Endothelial cell of umbilical vein (primary cell): ENCODE measurements at regions not wholly inside any gene's neighbourhood (a gene's known extent, or its start where the extent isn't known, plus 50 kb on each side); places are given as distances from the start of the nearest gene placed in this dataset.
A peak's percentile ranks its signal among the peaks of the same experiment; 100 is the strongest.

Experiments used
- BruUV-seq: library from RNA; stranded (reverse); fragments of 400-500 nt; replicated peaks from 2 replicates; lab custom pipeline; 2021; lab: Mats Ljungman, UMichigan
- CTCF ChIA-PET: fragments of 300-600, 350-600 bp; sonication (Branson Sonifier 250); formaldehyde crosslinking; loops from one replicate; lab custom pipeline; 2021; ENCODE audit warnings: antibody characterized with exemption, inconsistent platforms; lab: Charles Lee
- POLR2A ChIA-PET: fragments of 300-600, 350-600 bp; sonication (Branson Sonifier 250); formaldehyde crosslinking; loops from one replicate; lab custom pipeline; 2021; ENCODE audit warnings: antibody characterized with exemption, inconsistent platforms; lab: Charles Lee
- DNase-seq: peaks from one replicate; pipeline ENCODE4 v3.0.0-alpha.2; 2011; ENCODE audit warnings: low read depth, low spot score
- FAIRE-seq: peaks from 2 replicates; lab custom pipeline; 2011; peaks lifted over from hg19 to GRCh38; lab: Jason Lieb, UNC
- H2AFZ ChIP-seq: 2 replicates; pipeline ENCODE4 v1.6.0; 2012; ENCODE audit warnings: low read depth, low read length, control low read depth, inconsistent platforms
- H3K27ac ChIP-seq: 2 replicates; pipeline ENCODE4 v1.5.1; 2011; ENCODE audit warnings: low read depth, mild to moderate bottlenecking, control low read depth, low read length, moderate library complexity; ENCODE audit not compliant: insufficient read depth
- H3K27me3 ChIP-seq, 2 experiments: 2 replicates each; pipeline versions ENCODE4 v1.6.0 to v1.6.1; 2011; ENCODE audit warnings: low read length in 2 of 2, mixed read lengths in 1 of 2; ENCODE audit not compliant: control insufficient read depth in 2 of 2, insufficient read depth in 2 of 2
- H3K36me3 ChIP-seq, 2 experiments: 2 replicates in 1 of 2; 3 replicates in 1 of 2; pipeline ENCODE4 v1.5.1; 2011; ENCODE audit warnings: low read length in 2 of 2, mild to moderate bottlenecking in 1 of 2, moderate library complexity in 1 of 2; ENCODE audit not compliant: control insufficient read depth in 2 of 2, insufficient read depth in 2 of 2; ENCODE audit errors: extremely low read depth in 1 of 2
- H3K4me1 ChIP-seq: 3 replicates; pipeline ENCODE4 v1.5.1; 2011; ENCODE audit warnings: mild to moderate bottlenecking, low read length; ENCODE audit not compliant: control insufficient read depth, insufficient read depth; ENCODE audit errors: extremely low read depth
- H3K4me2 ChIP-seq: 2 replicates; pipeline ENCODE4 v1.6.1; 2011; ENCODE audit warnings: low read length, control low read depth, mixed read lengths; ENCODE audit not compliant: insufficient read depth
- H3K4me3 ChIP-seq, 3 experiments: fragments of 200-600 bp in 1 of 3; sonication (generic), shearing (Covaris generic) in 1 of 3; replicated peaks in 1 of 3; 2 replicates each; pipeline ENCODE4 v1.5.1; 2011 to 2016; ENCODE audit warnings: control low read depth in 3 of 3, low read length in 3 of 3, mild to moderate bottlenecking in 2 of 3, inconsistent platforms in 1 of 3, low read depth in 1 of 3, moderate library complexity in 1 of 3; ENCODE audit not compliant: insufficient read depth in 1 of 3
- H3K79me2 ChIP-seq: 2 replicates; pipeline ENCODE4 v1.6.0; 2012; ENCODE audit warnings: low read length, inconsistent platforms; ENCODE audit not compliant: control insufficient read depth, insufficient read depth
- H3K9ac ChIP-seq: replicated peaks from 2 replicates; pipeline ENCODE3; 2011; ENCODE audit warnings: low read length, control low read depth; ENCODE audit not compliant: insufficient read depth; ENCODE audit errors: extremely low read depth
- H3K9me1 ChIP-seq: replicated peaks from 3 replicates; pipeline ENCODE4 v1.6.0; 2011; ENCODE audit warnings: mild to moderate bottlenecking, low read length; ENCODE audit not compliant: control insufficient read depth, insufficient read depth; ENCODE audit errors: extremely low read depth
- H3K9me3 ChIP-seq: replicated peaks from 2 replicates; pipeline ENCODE4 v1.5.1; 2012; ENCODE audit warnings: low read length, inconsistent platforms; ENCODE audit not compliant: control insufficient read depth, insufficient read depth
- H4K20me1 ChIP-seq: replicated peaks from 2 replicates; pipeline ENCODE3; 2011; ENCODE audit warnings: mild to moderate bottlenecking, low read length; ENCODE audit not compliant: control insufficient read depth, insufficient read depth; ENCODE audit errors: extremely low read depth
- CTCF ChIP-seq, 2 donors: IDR thresholded peaks; 1 replicate in 1 of 2; 2 replicates in 1 of 2; pipeline ENCODE4 v1.5.1; 2011; ENCODE audit warnings: low read length in 2 of 2, mild to moderate bottlenecking in 2 of 2, moderate library complexity in 2 of 2, control low read depth in 1 of 2, inconsistent platforms in 1 of 2, low read depth in 1 of 2; ENCODE audit not compliant: insufficient read depth in 1 of 2; ENCODE audit errors: extremely low read depth in 1 of 2
- EZH2 ChIP-seq: IDR thresholded peaks from 2 replicates; pipeline ENCODE4 v1.6.1; 2012; ENCODE audit warnings: borderline replicate concordance, low read depth, mild to moderate bottlenecking, moderate library complexity, low read length, inconsistent platforms; ENCODE audit not compliant: severe bottlenecking
- FOS ChIP-seq: IDR thresholded peaks from 2 replicates; pipeline ENCODE4 v1.6.1; 2011; ENCODE audit warnings: mild to moderate bottlenecking, low read length, moderate library complexity, borderline replicate concordance; ENCODE audit not compliant: insufficient read depth
- GATA2 ChIP-seq: IDR thresholded peaks from 2 replicates; pipeline ENCODE4 v1.7.0; 2011; ENCODE audit warnings: low read depth, mild to moderate bottlenecking, moderate library complexity, mixed read lengths, low read length; ENCODE audit not compliant: insufficient read length, insufficient read depth
- JUN ChIP-seq: IDR thresholded peaks from 2 replicates; pipeline ENCODE4 v1.6.1; 2011; ENCODE audit warnings: borderline replicate concordance, low read depth; ENCODE audit not compliant: insufficient read length, insufficient read depth
- MAX ChIP-seq: IDR thresholded peaks from 2 replicates; pipeline ENCODE4 v1.6.1; 2011; ENCODE audit not compliant: insufficient read depth, insufficient read length
- MYC ChIP-seq: IDR thresholded peaks from one replicate; pipeline ENCODE4 v1.6.1; 2011; ENCODE audit warnings: mild to moderate bottlenecking, low read depth, low read length
- POLR2A ChIP-seq: IDR thresholded peaks from 2 replicates; pipeline ENCODE4 v1.6.1; 2012; ENCODE audit warnings: low read depth, mild to moderate bottlenecking, control low read depth, low read length
- POLR2AphosphoS5 ChIP-seq: IDR thresholded peaks from 2 replicates; pipeline ENCODE4 v1.6.1; 2012; ENCODE audit warnings: low read depth, mild to moderate bottlenecking, control low read depth, low read length, moderate library complexity; ENCODE audit not compliant: insufficient read depth
- dilution Hi-C: fragments of 300-500 bp; cut with MboI; formaldehyde crosslinking; loops from one replicate; pipeline ENCODE4 v1.15.0; 2019; ENCODE audit warnings: low sequenced_read_pairs; ENCODE audit not compliant: extremely low pct_ligation_motif_present
- intact Hi-C: fragments of 100-400 bp; cut with micrococcal nuclease; formaldehyde crosslinking; loops from one replicate; pipeline ENCODE4 v1.10.0; 2022

- H3K9ac ChIP-seq = no peak overlapping the region
- dilution Hi-C loops = no loop called here
- H3K27ac ChIP-seq = no peak overlapping the region
- DNase-seq = no peak
- no peaks in the 10 kb centered on the region for H3K9me1 ChIP-seq
- H3K4me1 ChIP-seq = no peaks in the 10 kb centered on the region
- H3K9me3 ChIP-seq = no peaks in the 10 kb centered on the region
- H3K27me3 ChIP-seq = no peaks in the 10 kb centered on the region
- no peak overlapping the region for H3K4me2 ChIP-seq
- peak overlapping the region; percentile 45 for H2AFZ ChIP-seq
- H3K36me3 ChIP-seq = no peaks in the 10 kb centered on the region
- ChIA-PET CTCF (no interaction called here), POLR2A (no interaction called here)
- H3K79me2 ChIP-seq = no peaks in the 10 kb centered on the region
- intact Hi-C loops = no loop called here
- FAIRE-seq = no peak
- TF ChIP-seq FOS (no peak), GATA2 (no peak), POLR2AphosphoS5 (no peak), MYC (no peak)
- no peak overlapping the region for H3K4me3 ChIP-seq
- H4K20me1 ChIP-seq = no peaks in the 10 kb centered on the region
- no TSS peak for BruUV-seq
Observed at GRCh38 chr1:81664341-81664740, 136.4 kb upstream of the ADGRL2 start.

- no peak overlapping the region for H3K4me2 ChIP-seq
- no TSS peak for BruUV-seq
- no peak overlapping the region for H3K27ac ChIP-seq
- no peaks in the 10 kb centered on the region for H3K36me3 ChIP-seq
- intact Hi-C loops (no loop called here), dilution Hi-C loops (no loop called here)
- H4K20me1 ChIP-seq = no peaks in the 10 kb centered on the region
- H3K27me3 ChIP-seq = no peaks in the 10 kb centered on the region
- no peak for FAIRE-seq
- DNase-seq = no peak
- H3K79me2 ChIP-seq = no peaks in the 10 kb centered on the region
- ChIA-PET POLR2A (no interaction called here), CTCF (no interaction called here)
- TF ChIP-seq GATA2 (no peak), POLR2A (no peak), FOS (no peak), POLR2AphosphoS5 (no peak), CTCF (IDR thresholded peaks at IDR 0.05; ENCODE audit: extremely low read depth in 1 of 2, insufficient read depth in 1 of 2, low read depth in 1 of 2, low read length in 2 of 2) (no peak), EZH2 (no peak), JUN (no peak), MYC (no peak), MAX (no peak)
- H3K4me3 ChIP-seq = no peak overlapping the region
- H3K4me1 ChIP-seq = no peaks in the 10 kb centered on the region
- H3K9me1 ChIP-seq = no peaks in the 10 kb centered on the region
- H3K9me3 ChIP-seq = no peaks in the 10 kb centered on the region
- H2AFZ ChIP-seq = no peak overlapping the region
- H3K9ac ChIP-seq = no peak overlapping the region
Observed at GRCh38 chr1:81662913-81663526, 137.7 kb upstream of the ADGRL2 start.
